Activated CD8-positive, alpha-beta T cell treated with anti-CD3 and anti-CD28 coated beads for 36 hours (primary cell): ENCODE measurements at regions not wholly inside any gene's neighbourhood (a gene's known extent, or its start where the extent isn't known, plus 50 kb on each side); places are given as distances from the start of the nearest gene placed in this dataset.

ENCODE experiments used
- ATAC-seq: fragments of 200-7000 bp; cut with Tn5 transposase; one replicate; pipeline ENCODE4 v1.10.0; 2021; ENCODE audit warnings: mild to moderate bottlenecking, moderate library complexity
- CTCF ChIA-PET: fragments of 350-600 bp; sonication (Branson Sonifier 250); formaldehyde crosslinking; loops from one replicate; lab custom pipeline; 2021; ENCODE audit warnings: antibody characterized with exemption; lab: Charles Lee
- POLR2A ChIA-PET: fragments of 350-600 bp; sonication (Branson Sonifier 250); formaldehyde crosslinking; loops from one replicate; lab custom pipeline; 2021; ENCODE audit warnings: antibody characterized with exemption; lab: Charles Lee
- DNase-seq: peaks from one replicate; pipeline ENCODE4 v3.0.0-alpha.2; 2020
- H3K27ac Mint-ChIP-seq: one replicate; pipeline ENCODE4 v1.8.0; 2021; ENCODE audit warnings: mild to moderate bottlenecking, mixed read lengths
- H3K27me3 Mint-ChIP-seq: one replicate; pipeline ENCODE4 v1.8.0; 2021; ENCODE audit warnings: mixed read lengths
- H3K36me3 Mint-ChIP-seq: one replicate; pipeline ENCODE4 v1.8.0; 2021; ENCODE audit warnings: low read depth, mixed read lengths
- H3K4me1 Mint-ChIP-seq: one replicate; pipeline ENCODE4 v1.8.0; 2021; ENCODE audit warnings: low read depth, mixed read lengths
- H3K4me3 Mint-ChIP-seq: one replicate; pipeline ENCODE4 v1.8.0; 2021; ENCODE audit warnings: mild to moderate bottlenecking, moderate library complexity, mixed read lengths
- H3K9me3 Mint-ChIP-seq: one replicate; pipeline ENCODE4 v1.8.0; 2021; ENCODE audit warnings: mixed read lengths
- CTCF ChIP-seq: fragments of 200-600 bp; IDR thresholded peaks from one replicate; pipeline ENCODE4 v1.8.0; 2022; ENCODE audit warnings: antibody characterized with exemption, mild to moderate bottlenecking
- intact Hi-C: fragments of 100-400 bp; cut with micrococcal nuclease; formaldehyde crosslinking; loops from one replicate; pipeline ENCODE4 v1.10.0; 2022

DNA sequence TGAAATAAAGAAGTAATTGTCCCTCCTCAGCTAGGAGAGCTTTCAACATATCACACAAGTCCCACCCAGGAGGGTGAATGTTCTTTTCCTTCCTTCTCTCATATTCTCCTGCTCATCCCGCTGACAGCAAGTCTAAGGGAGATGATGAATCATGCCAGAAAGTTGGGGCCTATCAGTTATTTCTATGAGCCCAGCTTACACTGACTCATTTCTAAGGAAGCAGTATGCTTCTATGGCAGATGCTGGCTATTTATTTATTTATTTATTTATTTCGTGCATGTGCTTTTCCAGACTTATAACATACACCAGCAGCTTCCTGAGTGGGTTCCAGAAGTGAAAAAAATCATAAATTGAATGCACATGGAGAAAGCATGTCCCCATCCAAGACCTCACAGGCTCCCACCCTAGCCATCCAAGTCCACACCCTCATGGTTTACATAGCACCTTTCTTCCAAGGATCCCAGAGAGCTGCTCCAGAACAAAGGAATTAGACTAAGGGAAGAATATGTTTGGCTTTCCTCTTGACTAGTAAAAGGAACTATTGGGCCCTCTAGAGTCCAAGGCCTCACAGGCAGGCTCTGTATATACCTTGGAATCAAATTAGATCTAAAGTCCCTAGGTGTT is 1074.2 kb upstream of the ZEB2 start:
- DNase-seq = no peak
- Mint-ChIP-seq H3K27ac (no peak overlapping the region), H3K27me3 (no peaks in the 10 kb centered on the region), H3K36me3 (no peaks in the 10 kb centered on the region), H3K9me3 (no peaks in the 10 kb centered on the region), H3K4me1 (no peaks in the 10 kb centered on the region), H3K4me3 (no peak overlapping the region)
- POLR2A ChIA-PET = no interaction called here
- no peak for TF ChIP-seq CTCF
- ATAC-seq = no peak
- intact Hi-C loops = no loop called here
- CTCF ChIA-PET = interaction anchor here (1.2 kb wide), 1 partner anchor 15 kb away, joined by 3 read pairs; no protein-coding TSS in a partner anchor

DNA sequence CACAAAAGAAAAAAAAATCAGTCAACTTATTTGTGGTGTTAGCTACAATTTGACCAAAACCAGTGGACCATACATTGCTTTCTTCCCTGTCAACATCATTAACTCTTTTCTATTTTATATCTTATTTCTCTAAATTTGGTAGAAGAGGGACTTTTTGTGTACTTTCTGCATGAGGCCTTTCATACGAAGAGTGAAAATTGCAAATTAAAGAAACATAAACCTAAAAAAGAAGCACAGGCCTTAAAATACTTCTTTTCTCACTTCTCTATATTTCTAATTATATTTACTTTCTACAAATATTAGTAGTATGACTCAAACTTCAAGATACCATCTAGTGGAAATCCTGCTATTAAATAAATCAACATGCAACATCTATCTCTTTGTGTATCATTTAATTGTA is 1073.4 kb upstream of the ZEB2 start:
- ATAC-seq = no peak
- POLR2A ChIA-PET = no interaction called here
- TF ChIP-seq CTCF = no peak
- intact Hi-C loops = no loop called here
- no peak overlapping the region for H3K27ac Mint-ChIP-seq
- CTCF ChIA-PET = no interaction called here
- H3K9me3 Mint-ChIP-seq = no peaks in the 10 kb centered on the region
- no peaks in the 10 kb centered on the region for H3K27me3 Mint-ChIP-seq
- no peak for DNase-seq
- H3K4me1 Mint-ChIP-seq = no peaks in the 10 kb centered on the region
- H3K36me3 Mint-ChIP-seq = no peaks in the 10 kb centered on the region
- H3K4me3 Mint-ChIP-seq = no peak overlapping the region

DNA sequence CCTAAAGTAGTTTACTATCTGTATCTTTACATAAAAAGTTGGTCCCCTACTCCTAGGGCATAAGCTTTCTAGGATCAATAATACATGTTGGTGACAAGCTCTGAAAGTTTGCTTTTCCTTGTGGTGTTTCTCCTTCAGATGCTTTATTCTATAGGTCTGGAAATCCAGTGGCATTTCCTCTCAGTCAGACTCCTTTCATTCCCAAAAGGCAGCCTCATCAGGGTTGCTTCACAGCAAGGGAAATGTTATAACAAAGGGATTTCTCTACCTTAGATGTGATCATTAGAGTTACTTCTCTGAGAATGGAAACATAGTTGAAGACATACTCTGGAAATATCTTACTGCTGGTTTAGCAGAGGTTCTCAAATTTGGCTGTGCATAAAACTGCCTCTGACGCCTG is 1072.4 kb upstream of the ZEB2 start:
- ATAC-seq = no peak
- Mint-ChIP-seq H3K27ac (no peak overlapping the region), H3K36me3 (no peaks in the 10 kb centered on the region), H3K9me3 (no peaks in the 10 kb centered on the region), H3K4me1 (no peaks in the 10 kb centered on the region), H3K4me3 (no peak overlapping the region), H3K27me3 (no peaks in the 10 kb centered on the region)
- TF ChIP-seq CTCF = no peak
- POLR2A ChIA-PET = no interaction called here
- no peak for DNase-seq
- CTCF ChIA-PET = no interaction called here
- intact Hi-C loops = no loop called here

GRCh38 chr2:145591109-145591809 is 1071.3 kb upstream of the ZEB2 start:
- POLR2A ChIA-PET = no interaction called here
- no peaks in the 10 kb centered on the region for H3K27me3 Mint-ChIP-seq
- intact Hi-C loops = no loop called here
- TF ChIP-seq CTCF = no peak
- no peak for ATAC-seq
- CTCF ChIA-PET = no interaction called here
- no peak overlapping the region for H3K27ac Mint-ChIP-seq
- no peak for DNase-seq
- no peaks in the 10 kb centered on the region for H3K4me1 Mint-ChIP-seq
- no peaks in the 10 kb centered on the region for H3K36me3 Mint-ChIP-seq
- H3K9me3 Mint-ChIP-seq = no peaks in the 10 kb centered on the region
- H3K4me3 Mint-ChIP-seq = no peak overlapping the region

- POLR2A ChIA-PET = no interaction called here
- H3K27ac Mint-ChIP-seq = no peak overlapping the region
- TF ChIP-seq CTCF = no peak
Observed at GRCh38 chr2:145587922-145588321, 1068.0 kb upstream of the ZEB2 start.

More at GRCh38 chr2:145587922-145588321, 1068.0 kb upstream of the ZEB2 start:
- Mint-ChIP-seq H3K36me3 (no peaks in the 10 kb centered on the region), H3K4me1 (no peaks in the 10 kb centered on the region), H3K9me3 (no peaks in the 10 kb centered on the region), H3K4me3 (no peak overlapping the region), H3K27me3 (no peaks in the 10 kb centered on the region)
- ATAC-seq (no peak), DNase-seq (no peak)
- CTCF ChIA-PET = no interaction called here
- intact Hi-C loops = no loop called here
